ENCODE measurements at regions not wholly inside any gene's neighbourhood (a gene's known extent, or its start where the extent isn't known, plus 50 kb on each side); places are given as distances from the start of the nearest gene placed in this dataset.

GRCh38 chr2:19764998-19765397 is 136.8 kb downstream of the TTC32 start:
- TF ChIP-seq CTCF (IDR thresholded peaks at IDR 0.05; ENCODE audit: low read depth, low read length, poor library complexity, severe bottlenecking) (no peak), EZH2phosphoT487 (IDR thresholded peaks at IDR 0.05; ENCODE audit: borderline replicate concordance, low read length) (no peak)

Data from DOHH2 (cell line).